GM12864 (cell line): ENCODE measurements at regions not wholly inside any gene's neighbourhood (a gene's known extent, or its start where the extent isn't known, plus 50 kb on each side); places are given as distances from the start of the nearest gene placed in this dataset.

Experiments used
- DNase-seq: peaks from one replicate; pipeline ENCODE4 v3.0.0-alpha.2; 2011; ENCODE audit warnings: low read depth
- H3K4me3 ChIP-seq: 2 replicates; pipeline ENCODE4 v1.5.1; 2011; ENCODE audit warnings: mild to moderate bottlenecking, low read depth, low read length, control low read depth
- TF ChIP-seq, protein P1 (sequence below): IDR thresholded peaks from 2 replicates; pipeline ENCODE4 v1.5.1; 2011; ENCODE audit warnings: low read depth, mild to moderate bottlenecking, moderate library complexity, low read length, control low read depth, inconsistent platforms; ENCODE audit errors: missing control alignments

DNA sequence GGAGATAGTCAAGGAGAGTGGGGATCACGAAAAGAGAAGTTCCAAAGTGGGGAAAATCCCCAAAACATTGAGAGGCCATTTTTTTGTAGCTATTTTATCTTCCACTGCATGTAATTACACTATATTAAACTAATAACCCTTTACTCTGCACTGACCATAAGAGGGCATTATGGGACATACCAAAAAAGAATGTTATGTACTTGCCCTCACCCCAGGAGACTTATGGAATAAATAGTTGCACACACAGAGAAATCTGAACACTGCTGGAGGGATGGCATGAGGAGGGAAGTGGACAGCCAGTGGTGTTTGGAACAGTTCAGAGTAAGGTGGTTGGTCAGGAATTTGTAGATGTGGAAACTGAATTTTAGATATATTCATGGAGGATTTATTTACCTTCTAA is 422.9 kb downstream of the SNAPC1 start:
- TF ChIP-seq, protein P1, sequence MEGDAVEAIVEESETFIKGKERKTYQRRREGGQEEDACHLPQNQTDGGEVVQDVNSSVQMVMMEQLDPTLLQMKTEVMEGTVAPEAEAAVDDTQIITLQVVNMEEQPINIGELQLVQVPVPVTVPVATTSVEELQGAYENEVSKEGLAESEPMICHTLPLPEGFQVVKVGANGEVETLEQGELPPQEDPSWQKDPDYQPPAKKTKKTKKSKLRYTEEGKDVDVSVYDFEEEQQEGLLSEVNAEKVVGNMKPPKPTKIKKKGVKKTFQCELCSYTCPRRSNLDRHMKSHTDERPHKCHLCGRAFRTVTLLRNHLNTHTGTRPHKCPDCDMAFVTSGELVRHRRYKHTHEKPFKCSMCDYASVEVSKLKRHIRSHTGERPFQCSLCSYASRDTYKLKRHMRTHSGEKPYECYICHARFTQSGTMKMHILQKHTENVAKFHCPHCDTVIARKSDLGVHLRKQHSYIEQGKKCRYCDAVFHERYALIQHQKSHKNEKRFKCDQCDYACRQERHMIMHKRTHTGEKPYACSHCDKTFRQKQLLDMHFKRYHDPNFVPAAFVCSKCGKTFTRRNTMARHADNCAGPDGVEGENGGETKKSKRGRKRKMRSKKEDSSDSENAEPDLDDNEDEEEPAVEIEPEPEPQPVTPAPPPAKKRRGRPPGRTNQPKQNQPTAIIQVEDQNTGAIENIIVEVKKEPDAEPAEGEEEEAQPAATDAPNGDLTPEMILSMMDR: no peak

DNA sequence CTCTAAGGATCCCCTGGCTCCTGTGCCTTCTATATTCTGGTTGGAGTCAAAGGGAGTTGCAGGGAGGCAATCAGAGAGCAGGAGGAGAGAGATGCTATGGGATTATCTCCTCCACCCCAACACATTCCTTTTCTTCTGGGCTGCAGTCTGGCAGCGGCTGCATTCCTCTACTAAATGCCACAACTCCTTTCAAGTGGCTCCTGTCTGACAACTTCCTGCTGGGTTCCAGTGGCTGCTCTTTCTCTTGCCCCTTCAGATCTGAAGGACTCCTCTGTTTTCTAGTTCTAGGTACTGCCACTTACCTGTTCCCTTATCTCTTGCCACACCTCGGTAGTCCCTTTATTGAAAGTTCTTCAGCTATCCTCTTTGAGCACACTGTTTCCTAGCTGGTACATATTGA is 425.0 kb downstream of the SNAPC1 start:
- DNase-seq: no peak
- no peak overlapping the region for H3K4me3 ChIP-seq
- TF ChIP-seq, protein P1: no peak

More for the DNA sequence above, 422.9 kb downstream of the SNAPC1 start:
- no peak for DNase-seq
- H3K4me3 ChIP-seq: no peak overlapping the region

DNA sequence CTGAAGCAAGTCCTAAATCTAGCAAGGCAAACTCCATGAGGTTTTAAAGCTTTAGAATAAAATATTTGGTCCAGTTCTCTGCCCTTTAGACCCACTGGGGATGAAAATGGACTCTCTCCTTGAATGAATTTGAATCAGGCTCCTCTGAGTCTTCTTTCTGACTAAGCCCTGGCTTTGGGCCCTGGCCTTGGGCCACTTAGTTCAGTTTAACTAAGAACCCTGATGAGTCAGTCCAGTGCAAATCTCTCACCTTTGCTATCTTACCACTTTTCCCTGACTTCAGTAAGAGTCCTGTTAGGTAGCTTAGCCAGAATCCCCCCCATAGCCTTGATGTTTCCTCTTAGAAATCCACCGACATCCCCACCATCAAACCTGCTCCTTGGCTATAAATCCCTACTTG is 427.5 kb downstream of the SNAPC1 start:
- no peak for DNase-seq
- no peak overlapping the region for H3K4me3 ChIP-seq
- TF ChIP-seq, protein P1: no peak

DNA sequence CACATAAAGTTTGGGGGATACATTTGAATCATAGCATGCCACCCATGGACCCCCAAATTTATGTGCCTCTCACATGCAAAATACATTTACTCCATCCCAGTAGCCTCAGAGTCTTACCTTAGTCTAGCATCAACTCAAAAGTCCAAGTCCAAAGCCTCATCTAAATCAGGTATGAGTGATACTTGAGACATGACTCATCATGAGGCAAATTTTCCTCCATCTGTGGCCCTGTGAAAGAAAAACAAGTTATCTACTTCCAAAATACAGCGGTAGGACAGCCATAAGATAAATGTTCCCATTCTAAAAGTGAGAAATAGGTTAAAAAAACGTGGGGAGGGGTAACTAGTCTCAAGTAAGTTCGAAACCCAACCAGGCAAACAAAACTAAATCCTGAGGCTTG is 444.2 kb downstream of the SNAPC1 start:
- TF ChIP-seq, protein P1: no peak
- DNase-seq: no peak
- no peak overlapping the region for H3K4me3 ChIP-seq

DNA sequence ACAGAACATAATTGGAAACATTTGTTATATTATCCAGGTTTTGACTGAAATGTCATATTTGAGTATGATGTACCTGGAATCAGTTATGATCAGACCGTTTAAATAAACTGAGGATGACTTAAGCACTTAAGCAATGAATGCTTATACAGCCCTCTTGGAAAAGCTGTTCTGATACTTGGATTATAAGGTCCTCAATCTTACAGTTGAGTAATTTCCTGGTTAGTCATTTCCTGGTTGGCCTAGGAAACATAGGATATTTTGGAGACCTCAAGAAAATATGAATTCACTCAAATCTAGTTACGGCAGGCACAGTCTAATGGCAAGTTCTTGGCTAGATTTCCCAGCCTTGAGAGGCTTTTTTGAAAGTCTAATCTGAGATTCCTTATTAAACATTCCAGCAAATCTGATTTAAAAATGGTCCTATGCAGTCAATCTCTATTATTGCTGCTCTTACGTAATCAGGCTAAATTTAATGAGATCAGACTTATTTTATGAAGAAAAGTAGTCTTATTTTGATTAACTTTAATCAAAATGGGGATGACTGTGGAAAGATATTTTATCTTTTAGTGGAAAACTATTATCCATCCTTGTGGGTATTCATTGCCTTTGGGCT is 447.2 kb downstream of the SNAPC1 start:
- H3K4me3 ChIP-seq: no peak overlapping the region
- TF ChIP-seq, protein P1: no peak
- DNase-seq: no peak

DNA sequence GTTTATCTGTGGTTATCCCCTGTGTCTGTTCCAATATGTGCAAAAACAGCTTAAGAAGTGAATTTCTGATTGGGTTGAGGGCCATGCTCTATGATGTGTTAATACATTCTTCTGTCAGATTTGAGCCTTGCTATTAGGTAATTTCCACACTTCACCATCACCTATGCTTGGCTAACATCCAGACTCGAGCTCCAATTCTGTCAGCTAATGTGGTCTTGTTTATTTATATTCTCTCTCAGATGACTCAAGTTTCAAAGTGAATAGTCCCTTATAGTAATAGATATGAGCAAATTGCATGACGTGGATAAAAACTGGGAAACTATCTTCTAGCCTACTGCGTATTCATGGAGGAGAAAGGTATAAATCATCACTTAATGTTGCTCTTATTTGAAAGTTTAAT is 451.3 kb downstream of the SNAPC1 start:
- no peak overlapping the region for H3K4me3 ChIP-seq
- no peak for DNase-seq
- TF ChIP-seq, protein P1: no peak

DNA sequence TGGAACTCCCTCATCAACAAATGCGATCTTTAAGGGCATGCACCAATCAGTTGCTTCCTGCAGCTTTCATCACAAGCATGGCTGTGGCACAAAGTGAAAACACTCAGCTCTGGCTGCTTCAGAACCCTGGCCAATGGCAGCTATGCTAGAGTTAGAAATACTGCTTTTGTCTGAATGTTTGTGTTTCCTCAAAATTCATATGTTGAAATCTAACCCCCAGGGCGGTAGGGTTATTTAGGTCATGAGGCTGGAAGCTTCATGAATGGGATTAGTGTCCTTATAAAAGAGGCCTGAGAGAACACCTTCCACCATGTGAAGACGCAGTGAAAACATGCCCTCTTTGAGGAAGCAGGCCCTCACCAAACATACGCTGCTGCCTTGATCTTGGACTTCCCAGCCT is 453.9 kb downstream of the SNAPC1 start:
- TF ChIP-seq, protein P1: no peak
- no peak for DNase-seq
- no peak overlapping the region for H3K4me3 ChIP-seq
